ENCODE measurements at regions not wholly inside any gene's neighbourhood (a gene's known extent, or its start where the extent isn't known, plus 50 kb on each side); places are given as distances from the start of the nearest gene placed in this dataset.

GRCh38 chr12:93139028-93139665 is 210.1 kb upstream of the EEA1 start:
- H3K9me3 ChIP-seq (ENCODE audit: control insufficient read depth, low read length) = no peaks in the 10 kb centered on the region
- peaks cover 40% of the 10 kb centered on the region for H3K4me1 ChIP-seq (ENCODE audit: control insufficient read depth, insufficient read depth, low read length)
- H3K27me3 ChIP-seq (replicated peaks; ENCODE audit: control insufficient read depth, insufficient read depth, low read length) = no peaks in the 10 kb centered on the region
- no peak overlapping the region for H3K9ac ChIP-seq (ENCODE audit: low read length)
- H3K36me3 ChIP-seq (ENCODE audit: control insufficient read depth, insufficient read depth, low read length, severe bottlenecking) = no peaks in the 10 kb centered on the region
- H3K4me3 ChIP-seq (ENCODE audit: low read length) = no peak overlapping the region
- DNase-seq (ENCODE audit: low read depth) = no peak

GRCh38 chr12:93140325-93140724 is 211.2 kb upstream of the EEA1 start:
- no peak overlapping the region for H3K4me3 ChIP-seq (ENCODE audit: low read length)
- no peaks in the 10 kb centered on the region for H3K36me3 ChIP-seq (ENCODE audit: control insufficient read depth, insufficient read depth, low read length, severe bottlenecking)
- H3K4me1 ChIP-seq (ENCODE audit: control insufficient read depth, insufficient read depth, low read length) = peaks cover 28% of the 10 kb centered on the region
- no peaks in the 10 kb centered on the region for H3K9me3 ChIP-seq (ENCODE audit: control insufficient read depth, low read length)
- DNase-seq (ENCODE audit: low read depth) = no peak
- H3K9ac ChIP-seq (ENCODE audit: low read length) = no peak overlapping the region
- no peaks in the 10 kb centered on the region for H3K27me3 ChIP-seq (replicated peaks; ENCODE audit: control insufficient read depth, insufficient read depth, low read length)

- peaks cover 24% of the 10 kb centered on the region for H3K4me1 ChIP-seq (ENCODE audit: control insufficient read depth, insufficient read depth, low read length)
- DNase-seq (ENCODE audit: low read depth) = no peak
- H3K4me3 ChIP-seq (ENCODE audit: low read length) = no peak overlapping the region
- H3K9ac ChIP-seq (ENCODE audit: low read length) = no peak overlapping the region
- H3K27me3 ChIP-seq (replicated peaks; ENCODE audit: control insufficient read depth, insufficient read depth, low read length) = no peaks in the 10 kb centered on the region
- H3K9me3 ChIP-seq (ENCODE audit: control insufficient read depth, low read length) = no peaks in the 10 kb centered on the region
- no peaks in the 10 kb centered on the region for H3K36me3 ChIP-seq (ENCODE audit: control insufficient read depth, insufficient read depth, low read length, severe bottlenecking)
Observed at GRCh38 chr12:93140801-93141200, 211.7 kb upstream of the EEA1 start.

- no peak for DNase-seq (ENCODE audit: low read depth)
Observed at GRCh38 chr12:93142881-93143280, 213.8 kb upstream of the EEA1 start.

GRCh38 chr12:93144109-93144508 is 215.0 kb upstream of the EEA1 start:
- H3K4me1 ChIP-seq (ENCODE audit: control insufficient read depth, insufficient read depth, low read length) = no peaks in the 10 kb centered on the region
- H3K9me3 ChIP-seq (ENCODE audit: control insufficient read depth, low read length) = no peaks in the 10 kb centered on the region
- no peak for DNase-seq (ENCODE audit: low read depth)
- no peak overlapping the region for H3K9ac ChIP-seq (ENCODE audit: low read length)
- no peaks in the 10 kb centered on the region for H3K36me3 ChIP-seq (ENCODE audit: control insufficient read depth, insufficient read depth, low read length, severe bottlenecking)
- no peak overlapping the region for H3K4me3 ChIP-seq (ENCODE audit: low read length)
- H3K27me3 ChIP-seq (replicated peaks; ENCODE audit: control insufficient read depth, insufficient read depth, low read length) = no peaks in the 10 kb centered on the region

More at GRCh38 chr12:93142881-93143280, 213.8 kb upstream of the EEA1 start:
- H3K27me3 ChIP-seq (replicated peaks; ENCODE audit: control insufficient read depth, insufficient read depth, low read length) = no peaks in the 10 kb centered on the region
- no peak overlapping the region for H3K9ac ChIP-seq (ENCODE audit: low read length)
- no peaks in the 10 kb centered on the region for H3K9me3 ChIP-seq (ENCODE audit: control insufficient read depth, low read length)
- H3K36me3 ChIP-seq (ENCODE audit: control insufficient read depth, insufficient read depth, low read length, severe bottlenecking) = no peaks in the 10 kb centered on the region
- no peak overlapping the region for H3K4me3 ChIP-seq (ENCODE audit: low read length)
- H3K4me1 ChIP-seq (ENCODE audit: control insufficient read depth, insufficient read depth, low read length) = peaks cover 6% of the 10 kb centered on the region

- no peak overlapping the region for H3K4me3 ChIP-seq (ENCODE audit: low read length)
- H3K27me3 ChIP-seq (replicated peaks; ENCODE audit: control insufficient read depth, insufficient read depth, low read length) = no peaks in the 10 kb centered on the region
- DNase-seq (ENCODE audit: low read depth) = no peak
- no peaks in the 10 kb centered on the region for H3K9me3 ChIP-seq (ENCODE audit: control insufficient read depth, low read length)
- H3K9ac ChIP-seq (ENCODE audit: low read length) = no peak overlapping the region
- H3K36me3 ChIP-seq (ENCODE audit: control insufficient read depth, insufficient read depth, low read length, severe bottlenecking) = no peaks in the 10 kb centered on the region
- no peaks in the 10 kb centered on the region for H3K4me1 ChIP-seq (ENCODE audit: control insufficient read depth, insufficient read depth, low read length)
Observed at GRCh38 chr12:93145086-93145485, 216.0 kb upstream of the EEA1 start.

DNA sequence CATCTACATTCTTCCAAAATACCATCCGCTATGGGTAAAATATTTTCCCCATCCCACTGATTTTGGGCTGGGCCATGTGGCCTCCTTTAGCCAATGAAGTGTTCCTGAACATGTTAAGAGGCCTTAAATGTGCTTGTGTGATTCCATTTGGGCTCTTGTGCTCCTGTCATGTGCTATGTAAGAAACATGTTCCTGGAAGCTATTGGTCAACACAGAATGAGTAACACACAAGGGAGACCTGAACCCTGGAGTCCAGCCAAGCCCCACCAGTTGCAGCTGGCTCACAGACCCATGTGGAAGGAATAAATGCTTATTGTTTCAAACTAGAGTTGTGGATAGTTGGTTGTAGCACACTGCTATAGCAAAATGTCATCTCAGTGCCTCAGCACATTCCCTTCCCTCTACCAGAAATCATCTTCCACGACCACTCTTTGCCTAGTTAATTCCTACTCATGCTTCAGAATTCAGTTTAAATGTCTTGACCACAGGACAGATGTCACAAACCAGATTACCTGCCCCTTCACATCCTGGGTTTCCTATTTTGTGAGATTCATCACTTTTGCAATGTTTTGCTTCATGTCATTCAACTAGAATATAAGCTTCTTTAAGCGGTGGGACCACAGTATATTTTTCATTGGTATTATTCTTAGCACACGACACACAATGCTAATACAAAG is 217.3 kb upstream of the EEA1 start:
- H3K4me3 ChIP-seq (ENCODE audit: low read length) = no peak overlapping the region
- no peak overlapping the region for H3K9ac ChIP-seq (ENCODE audit: low read length)
- no peaks in the 10 kb centered on the region for H3K36me3 ChIP-seq (ENCODE audit: control insufficient read depth, insufficient read depth, low read length, severe bottlenecking)
- DNase-seq (ENCODE audit: low read depth) = no peak
- no peaks in the 10 kb centered on the region for H3K27me3 ChIP-seq (replicated peaks; ENCODE audit: control insufficient read depth, insufficient read depth, low read length)
- H3K4me1 ChIP-seq (ENCODE audit: control insufficient read depth, insufficient read depth, low read length) = no peaks in the 10 kb centered on the region
- H3K9me3 ChIP-seq (ENCODE audit: control insufficient read depth, low read length) = no peaks in the 10 kb centered on the region

GRCh38 chr12:93146970-93147369 is 217.9 kb upstream of the EEA1 start:
- Histone ChIP-seq H3K4me3 (ENCODE audit: low read length) (no peak overlapping the region), H3K9me3 (ENCODE audit: control insufficient read depth, low read length) (no peaks in the 10 kb centered on the region), H3K27me3 (replicated peaks; ENCODE audit: control insufficient read depth, insufficient read depth, low read length) (no peaks in the 10 kb centered on the region), H3K9ac (ENCODE audit: low read length) (no peak overlapping the region), H3K36me3 (ENCODE audit: control insufficient read depth, insufficient read depth, low read length, severe bottlenecking) (no peaks in the 10 kb centered on the region), H3K4me1 (ENCODE audit: control insufficient read depth, insufficient read depth, low read length) (no peaks in the 10 kb centered on the region)
- DNase-seq (ENCODE audit: low read depth) = no peak

DNA sequence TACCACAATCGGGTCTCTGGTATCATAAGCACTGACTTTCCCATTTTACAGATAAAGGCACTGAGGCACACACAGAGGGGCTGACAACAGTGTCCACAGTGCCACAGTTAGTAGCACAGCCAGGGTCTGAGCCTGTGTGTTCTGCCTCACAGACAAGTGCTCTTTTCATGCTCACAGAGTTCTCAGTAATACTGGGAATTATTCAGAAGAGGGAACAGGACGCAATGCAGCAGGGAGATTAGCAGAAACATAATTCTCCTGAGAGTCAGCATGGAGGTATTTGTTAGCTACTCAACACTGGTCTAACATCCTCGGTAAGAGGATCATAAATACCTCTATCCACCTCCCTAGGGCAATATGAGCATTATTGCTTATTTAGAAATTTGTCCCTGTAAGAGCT is 219.3 kb upstream of the EEA1 start:
- Histone ChIP-seq H3K4me1 (ENCODE audit: control insufficient read depth, insufficient read depth, low read length) (no peaks in the 10 kb centered on the region), H3K9ac (ENCODE audit: low read length) (no peak overlapping the region), H3K27me3 (replicated peaks; ENCODE audit: control insufficient read depth, insufficient read depth, low read length) (no peaks in the 10 kb centered on the region), H3K4me3 (ENCODE audit: low read length) (no peak overlapping the region), H3K9me3 (ENCODE audit: control insufficient read depth, low read length) (no peaks in the 10 kb centered on the region), H3K36me3 (ENCODE audit: control insufficient read depth, insufficient read depth, low read length, severe bottlenecking) (no peaks in the 10 kb centered on the region)
- no peak for DNase-seq (ENCODE audit: low read depth)

DNA sequence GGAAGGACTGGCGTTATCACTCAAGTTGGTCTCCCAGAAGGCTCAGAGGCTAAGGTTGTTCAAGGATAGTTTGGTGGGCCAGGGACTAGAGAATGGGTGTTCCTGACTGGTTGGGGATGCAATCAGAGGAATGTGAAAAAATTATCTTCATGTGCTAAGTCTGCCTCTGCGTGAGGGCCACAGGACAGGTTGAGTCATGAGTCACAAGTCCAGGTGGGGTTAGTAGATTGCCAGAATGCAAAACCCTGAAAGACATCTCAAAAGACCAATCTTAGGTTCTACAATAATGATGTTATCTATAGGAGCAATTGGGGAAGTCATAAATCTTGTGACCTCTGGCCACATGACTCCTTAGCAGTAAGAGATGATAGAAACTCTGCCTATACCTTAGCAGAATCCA is 220.1 kb upstream of the EEA1 start:
- no peak overlapping the region for H3K4me3 ChIP-seq (ENCODE audit: low read length)
- H3K36me3 ChIP-seq (ENCODE audit: control insufficient read depth, insufficient read depth, low read length, severe bottlenecking) = no peaks in the 10 kb centered on the region
- no peaks in the 10 kb centered on the region for H3K9me3 ChIP-seq (ENCODE audit: control insufficient read depth, low read length)
- no peak overlapping the region for H3K9ac ChIP-seq (ENCODE audit: low read length)
- H3K4me1 ChIP-seq (ENCODE audit: control insufficient read depth, insufficient read depth, low read length) = no peaks in the 10 kb centered on the region
- DNase-seq (ENCODE audit: low read depth) = no peak
- no peaks in the 10 kb centered on the region for H3K27me3 ChIP-seq (replicated peaks; ENCODE audit: control insufficient read depth, insufficient read depth, low read length)

DNA sequence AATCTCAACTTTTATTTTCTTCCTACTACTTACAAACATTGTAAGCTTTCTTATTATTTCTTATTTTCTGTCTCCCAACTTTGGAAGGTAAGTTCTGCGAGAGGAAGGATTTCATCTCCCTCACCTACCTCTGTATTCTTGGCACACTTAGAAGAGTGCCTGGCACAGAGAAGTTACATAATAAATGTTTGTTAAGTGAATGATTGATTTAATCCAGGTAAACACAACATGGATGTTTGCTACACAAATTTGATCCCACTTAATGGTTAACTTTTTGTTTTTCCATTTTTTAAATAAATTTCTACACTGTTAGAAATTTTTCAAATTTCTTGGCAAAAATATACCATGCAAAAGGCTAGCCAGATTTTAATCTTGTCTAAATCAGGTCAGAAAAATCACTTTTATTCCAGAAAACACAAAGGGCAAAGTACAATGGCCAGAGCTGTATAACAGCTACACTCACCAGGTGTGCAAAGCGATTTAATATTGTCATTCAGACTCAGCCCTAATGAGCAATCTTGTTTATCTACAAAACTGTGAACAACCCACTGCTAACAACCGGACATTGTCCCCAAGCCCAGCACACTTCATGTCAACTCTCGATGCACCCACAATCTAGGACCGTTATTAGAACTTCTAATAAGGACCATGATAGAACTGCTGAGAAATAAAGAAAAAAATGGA is 222.1 kb upstream of the EEA1 start:
- H3K9me3 ChIP-seq (ENCODE audit: control insufficient read depth, low read length) = no peaks in the 10 kb centered on the region
- no peaks in the 10 kb centered on the region for H3K27me3 ChIP-seq (replicated peaks; ENCODE audit: control insufficient read depth, insufficient read depth, low read length)
- H3K9ac ChIP-seq (ENCODE audit: low read length) = no peak overlapping the region
- no peaks in the 10 kb centered on the region for H3K36me3 ChIP-seq (ENCODE audit: control insufficient read depth, insufficient read depth, low read length, severe bottlenecking)
- peaks cover 10% of the 10 kb centered on the region for H3K4me1 ChIP-seq (ENCODE audit: control insufficient read depth, insufficient read depth, low read length)
- H3K4me3 ChIP-seq (ENCODE audit: low read length) = no peak overlapping the region
- DNase-seq (ENCODE audit: low read depth) = no peak
